H9 (cell line): ENCODE measurements at regions not wholly inside any gene's neighbourhood (a gene's known extent, or its start where the extent isn't known, plus 50 kb on each side); places are given as distances from the start of the nearest gene placed in this dataset.

Experiments
- DNase-seq: peaks from one replicate; pipeline ENCODE4 v3.0.0-alpha.2; 2017
- H2AFZ ChIP-seq: one replicate; pipeline ENCODE4 v1.6.1; 2013; ENCODE audit warnings: mild to moderate bottlenecking, low read length, control low read depth, moderate library complexity
- H2AK5ac ChIP-seq: 2 replicates; pipeline ENCODE4 v1.6.1; 2013; ENCODE audit warnings: low read length, control low read depth, mixed read lengths; ENCODE audit not compliant: insufficient read length
- H2BK120ac ChIP-seq: one replicate; pipeline ENCODE4 v1.6.1; 2013; ENCODE audit warnings: low read depth, mild to moderate bottlenecking, low read length, control low read depth, inconsistent platforms; ENCODE audit not compliant: poor library complexity, severe bottlenecking
- H2BK12ac ChIP-seq: 2 replicates; pipeline ENCODE4 v1.6.1; 2013; ENCODE audit warnings: low read length, control low read depth, mixed read lengths, low read depth; ENCODE audit not compliant: insufficient read length
- H2BK15ac ChIP-seq: 2 replicates; pipeline ENCODE4 v1.6.1; 2013; ENCODE audit warnings: low read depth, low read length, control low read depth
- H2BK20ac ChIP-seq: one replicate; pipeline ENCODE4 v1.6.1; 2013; ENCODE audit warnings: low read depth, mild to moderate bottlenecking, low read length, control low read depth, inconsistent platforms; ENCODE audit not compliant: poor library complexity, severe bottlenecking
- H2BK5ac ChIP-seq: 2 replicates; pipeline ENCODE4 v1.6.1; 2013; ENCODE audit warnings: low read length, control low read depth, mixed read lengths; ENCODE audit not compliant: insufficient read length
- H3K14ac ChIP-seq: 2 replicates; pipeline ENCODE4 v1.6.1; 2013; ENCODE audit warnings: low read length, control low read depth; ENCODE audit not compliant: insufficient read depth
- H3K18ac ChIP-seq: 2 replicates; pipeline ENCODE4 v1.6.1; 2013; ENCODE audit warnings: low read depth, mild to moderate bottlenecking, mixed read lengths, low read length, control low read depth; ENCODE audit not compliant: insufficient read length
- H3K23ac ChIP-seq: 2 replicates; pipeline ENCODE4 v1.6.1; 2013; ENCODE audit warnings: low read length, control low read depth, mixed read lengths, low read depth; ENCODE audit not compliant: insufficient read length
- H3K23me2 ChIP-seq: 2 replicates; pipeline ENCODE4 v1.6.1; 2013; ENCODE audit warnings: low read depth, mild to moderate bottlenecking, mixed read lengths, low read length, control low read depth; ENCODE audit not compliant: insufficient read length, poor library complexity, severe bottlenecking
- H3K27ac ChIP-seq: 2 replicates; pipeline ENCODE4 v1.5.1; 2013; ENCODE audit warnings: low read length, control low read depth, mixed read lengths, low read depth; ENCODE audit not compliant: insufficient read length
- H3K27me3 ChIP-seq: 2 replicates; pipeline ENCODE4 v1.6.1; 2013; ENCODE audit warnings: low read length, control low read depth, inconsistent platforms; ENCODE audit not compliant: insufficient read depth
- H3K4ac ChIP-seq: 2 replicates; pipeline ENCODE4 v1.6.1; 2013; ENCODE audit warnings: low read depth, mild to moderate bottlenecking, control low read depth, inconsistent platforms, low read length, moderate library complexity
- H3K4me1 ChIP-seq: 2 replicates; pipeline ENCODE4 v1.6.1; 2013; ENCODE audit warnings: low read length, control low read depth, inconsistent platforms; ENCODE audit not compliant: insufficient read depth
- H3K4me2 ChIP-seq: 2 replicates; pipeline ENCODE4 v1.6.1; 2013; ENCODE audit warnings: low read length, control low read depth, mixed read lengths; ENCODE audit not compliant: insufficient read length, insufficient read depth
- H3K56ac ChIP-seq: 2 replicates; pipeline ENCODE4 v1.6.1; 2013; ENCODE audit warnings: low read depth, mild to moderate bottlenecking, mixed read lengths, low read length, control low read depth; ENCODE audit not compliant: insufficient read length
- H3K79me1 ChIP-seq: 2 replicates; pipeline ENCODE4 v1.6.1; 2013; ENCODE audit warnings: low read depth, mild to moderate bottlenecking, moderate library complexity, low read length, control low read depth, inconsistent platforms; ENCODE audit not compliant: insufficient read depth, poor library complexity, severe bottlenecking
- H3K79me2 ChIP-seq: 2 replicates; pipeline ENCODE4 v1.6.1; 2013; ENCODE audit warnings: low read length, control low read depth, inconsistent platforms; ENCODE audit not compliant: insufficient read depth
- H3K9ac ChIP-seq: 2 replicates; pipeline ENCODE4 v1.6.1; 2013; ENCODE audit warnings: low read length, control low read depth, mixed read lengths; ENCODE audit not compliant: insufficient read length; ENCODE audit errors: extremely low read depth
- H3K9me3 ChIP-seq: one replicate; pipeline ENCODE4 v1.6.1; 2013; ENCODE audit warnings: low read depth, low read length, inconsistent platforms; ENCODE audit not compliant: control insufficient read depth
- H3T11ph ChIP-seq: one replicate; pipeline ENCODE4 v1.6.1; 2013; ENCODE audit warnings: mild to moderate bottlenecking, low read length, control low read depth, inconsistent platforms
- H4K20me1 ChIP-seq: one replicate; pipeline ENCODE4 v1.6.1; 2013; ENCODE audit not compliant: control insufficient read depth, insufficient read length, insufficient read depth
- H4K5ac ChIP-seq: 2 replicates; pipeline ENCODE4 v1.6.1; 2013; ENCODE audit warnings: low read depth, mild to moderate bottlenecking, mixed read lengths, low read length, control low read depth; ENCODE audit not compliant: insufficient read length
- H4K8ac ChIP-seq: replicated peaks from 2 replicates; pipeline ENCODE4 v1.6.1; 2013; ENCODE audit warnings: low read length, control low read depth, mixed read lengths, low read depth; ENCODE audit not compliant: insufficient read length
- H4K91ac ChIP-seq: 2 replicates; pipeline ENCODE4 v1.6.1; 2013; ENCODE audit warnings: low read depth, mild to moderate bottlenecking, moderate library complexity, mixed read lengths, low read length, control low read depth; ENCODE audit not compliant: insufficient read length
- H3K27ac Mint-ChIP-seq, 3 experiments: 2 replicates in 2 of 3; 3 replicates in 1 of 3; pipeline ENCODE4 v1.8.0; 2020 to 2021; ENCODE audit warnings: mixed read lengths in 3 of 3, mild to moderate bottlenecking in 1 of 3, moderate library complexity in 1 of 3
- H3K27me3 Mint-ChIP-seq: 2 replicates; pipeline ENCODE4 v1.8.0; 2021; ENCODE audit warnings: low read depth, mild to moderate bottlenecking, moderate library complexity, mixed read lengths
- H3K36me3 Mint-ChIP-seq, 3 experiments: 2 replicates in 2 of 3; 3 replicates in 1 of 3; pipeline ENCODE4 v1.8.0; 2020 to 2021; ENCODE audit warnings: low read depth in 3 of 3, mixed read lengths in 3 of 3; ENCODE audit not compliant: insufficient read depth in 1 of 3
- H3K4me1 Mint-ChIP-seq, 2 experiments: 2 replicates each; pipeline ENCODE4 v1.8.0; 2020; ENCODE audit warnings: mixed read lengths in 2 of 2
- H3K4me3 Mint-ChIP-seq, 2 experiments: 2 replicates in 1 of 2; 3 replicates in 1 of 2; pipeline ENCODE4 v1.8.0; 2020 to 2021; ENCODE audit warnings: mild to moderate bottlenecking in 2 of 2, mixed read lengths in 2 of 2, moderate library complexity in 1 of 2
- H3K9me3 Mint-ChIP-seq, 2 experiments: 2 replicates in 1 of 2; 3 replicates in 1 of 2; pipeline ENCODE4 v1.8.0; 2020; ENCODE audit warnings: mild to moderate bottlenecking in 2 of 2, mixed read lengths in 2 of 2, moderate library complexity in 1 of 2
- WGBS: extraction: QIAGEN DNeasy Blood & Tissue Kit; methylation state at CpG from one replicate; pipeline ENCODE4 v1.1.7; 2013; ENCODE audit warnings: missing lambda C conversion rate, low lambda C conversion rate, mixed read lengths; ENCODE audit not compliant: insufficient read length; ENCODE audit errors: extremely low coverage; 5-methylcytosine and 5-hydroxymethylcytosine counted together
- TF ChIP-seq, protein P1 (sequence below): fragments of 200-600 bp; sonication (generic); conservative IDR thresholded peaks from 3 replicates; pipeline ENCODE4 v1.8.0; 2021; ENCODE audit warnings: antibody characterized with exemption, mild to moderate bottlenecking

DNA sequence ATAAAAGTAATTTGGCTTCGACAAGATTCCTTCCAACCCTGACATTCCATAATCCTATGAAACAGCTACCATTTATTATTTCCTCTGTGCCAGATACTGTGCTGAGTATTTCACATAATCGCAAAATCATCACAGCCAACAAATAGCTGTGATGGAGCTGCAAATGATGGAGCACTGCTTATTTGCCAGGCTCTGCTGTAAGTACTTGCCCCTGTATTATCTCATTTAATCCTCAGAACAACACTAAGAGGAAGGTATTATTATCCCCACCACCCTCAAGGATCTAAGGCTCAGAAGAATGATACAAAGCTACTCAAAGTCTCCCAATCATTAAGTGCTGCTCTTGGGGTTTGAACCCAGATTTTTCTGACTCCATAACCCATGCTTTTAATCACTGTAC, 145.5 kb downstream of the CCDC34 start:
- no peak overlapping the region for H2BK20ac ChIP-seq
- H3K4ac ChIP-seq, result no peak overlapping the region
- peaks cover 4% of the 10 kb centered on the region; the same call in 1 of the 2 replicates for H3K4me1 ChIP-seq
- no peak overlapping the region for H2AFZ ChIP-seq
- no peaks in the 10 kb centered on the region for H3K23me2 ChIP-seq
- H3K9me3 ChIP-seq, result no peaks in the 10 kb centered on the region
- no peak overlapping the region for H4K5ac ChIP-seq
- no peak overlapping the region for H2AK5ac ChIP-seq
- H3K4me2 ChIP-seq, result no peak overlapping the region
- H3K79me1 ChIP-seq, result no peaks in the 10 kb centered on the region
- H3K9ac ChIP-seq, result no peak overlapping the region
- Mint-ChIP-seq H3K27me3 (no peaks in the 10 kb centered on the region), H3K27ac (no peak overlapping the region), H3K9me3 (no peaks in the 10 kb centered on the region; a peak in 1 of 5 replicates), H3K36me3 (peaks cover 0 to 41% (median 24%) of the 10 kb centered on the region in 3 experiments; a peak in 5 of 7 replicates), H3K4me1 (peaks cover 47 to 58% of the 10 kb centered on the region in 2 experiments), H3K4me3 (no peak overlapping the region)
- H3K27me3 ChIP-seq, result no peaks in the 10 kb centered on the region
- TF ChIP-seq, protein P1, sequence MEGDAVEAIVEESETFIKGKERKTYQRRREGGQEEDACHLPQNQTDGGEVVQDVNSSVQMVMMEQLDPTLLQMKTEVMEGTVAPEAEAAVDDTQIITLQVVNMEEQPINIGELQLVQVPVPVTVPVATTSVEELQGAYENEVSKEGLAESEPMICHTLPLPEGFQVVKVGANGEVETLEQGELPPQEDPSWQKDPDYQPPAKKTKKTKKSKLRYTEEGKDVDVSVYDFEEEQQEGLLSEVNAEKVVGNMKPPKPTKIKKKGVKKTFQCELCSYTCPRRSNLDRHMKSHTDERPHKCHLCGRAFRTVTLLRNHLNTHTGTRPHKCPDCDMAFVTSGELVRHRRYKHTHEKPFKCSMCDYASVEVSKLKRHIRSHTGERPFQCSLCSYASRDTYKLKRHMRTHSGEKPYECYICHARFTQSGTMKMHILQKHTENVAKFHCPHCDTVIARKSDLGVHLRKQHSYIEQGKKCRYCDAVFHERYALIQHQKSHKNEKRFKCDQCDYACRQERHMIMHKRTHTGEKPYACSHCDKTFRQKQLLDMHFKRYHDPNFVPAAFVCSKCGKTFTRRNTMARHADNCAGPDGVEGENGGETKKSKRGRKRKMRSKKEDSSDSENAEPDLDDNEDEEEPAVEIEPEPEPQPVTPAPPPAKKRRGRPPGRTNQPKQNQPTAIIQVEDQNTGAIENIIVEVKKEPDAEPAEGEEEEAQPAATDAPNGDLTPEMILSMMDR, result no peak
- no peak overlapping the region for H2BK5ac ChIP-seq
- H4K8ac ChIP-seq, result no peak overlapping the region
- H2BK15ac ChIP-seq, result no peak overlapping the region
- H4K20me1 ChIP-seq, result no peaks in the 10 kb centered on the region
- WGBS, result no CpG with 5 or more reads among the region's 2 CpGs
- no peak overlapping the region for H3T11ph ChIP-seq
- H3K56ac ChIP-seq, result no peak overlapping the region
- H2BK12ac ChIP-seq, result no peak overlapping the region
- no peak overlapping the region for H3K23ac ChIP-seq
- H2BK120ac ChIP-seq, result no peak overlapping the region
- H3K79me2 ChIP-seq, result no peaks in the 10 kb centered on the region
- no peak for DNase-seq
- H3K18ac ChIP-seq, result no peak overlapping the region
- H4K91ac ChIP-seq, result no peak overlapping the region
- no peak overlapping the region for H3K27ac ChIP-seq
- no peak overlapping the region for H3K14ac ChIP-seq
